PC-3 (cell line): ENCODE measurements at regions not wholly inside any gene's neighbourhood (a gene's known extent, or its start where the extent isn't known, plus 50 kb on each side); places are given as distances from the start of the nearest gene placed in this dataset.

Experiments
- EZH2 ChIP-seq: fragments of 300-600 bp; sonication (generic); IDR thresholded peaks from one replicate; pipeline ENCODE4 v1.6.1; 2017; ENCODE audit warnings: antibody characterized with exemption, mild to moderate bottlenecking, low read length; ENCODE audit not compliant: unreplicated experiment
- TF ChIP-seq, protein P1 (sequence below): fragments of 300-600 bp; sonication (generic); conservative IDR thresholded peaks from 2 replicates; pipeline ENCODE4 v1.5.1; 2017; ENCODE audit warnings: antibody characterized with exemption, low read depth, mild to moderate bottlenecking, low read length

DNA sequence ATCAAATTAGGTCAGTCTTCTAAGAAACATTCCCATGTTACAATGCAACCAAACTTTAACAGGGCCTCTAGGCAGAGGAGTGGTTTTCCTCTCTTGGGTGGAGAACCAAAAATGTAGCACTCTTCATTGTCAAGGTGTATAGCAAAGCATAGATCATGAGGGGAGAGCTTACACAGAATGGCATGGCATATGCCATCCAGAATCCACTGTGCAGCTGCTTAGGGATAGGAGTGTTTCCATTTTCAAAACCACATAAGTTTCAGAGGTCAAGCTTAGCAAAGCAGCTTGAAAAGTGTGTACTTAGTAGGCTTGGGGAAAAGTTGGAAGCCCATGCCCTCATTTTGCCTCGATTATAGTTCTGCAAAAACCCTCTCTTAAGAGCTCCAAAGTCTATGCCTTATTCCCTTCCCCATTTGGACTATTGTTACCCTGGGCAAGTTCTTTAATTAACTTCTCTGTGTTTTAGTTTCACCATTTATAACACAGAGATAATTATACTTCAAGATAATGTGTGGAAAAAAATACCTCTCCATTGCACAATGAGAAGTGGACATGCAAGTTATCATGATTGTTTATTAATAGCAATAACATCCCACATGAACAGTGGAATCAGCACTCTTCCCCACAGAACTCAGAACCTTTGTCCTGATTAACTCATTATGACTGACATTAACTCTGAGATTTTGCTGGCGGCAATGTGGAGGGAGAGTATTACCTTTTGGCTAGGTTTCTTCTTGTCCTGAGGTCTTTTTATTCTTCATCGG lies 398.9 kb upstream of the WWC1 start:
- TF ChIP-seq, protein P1, sequence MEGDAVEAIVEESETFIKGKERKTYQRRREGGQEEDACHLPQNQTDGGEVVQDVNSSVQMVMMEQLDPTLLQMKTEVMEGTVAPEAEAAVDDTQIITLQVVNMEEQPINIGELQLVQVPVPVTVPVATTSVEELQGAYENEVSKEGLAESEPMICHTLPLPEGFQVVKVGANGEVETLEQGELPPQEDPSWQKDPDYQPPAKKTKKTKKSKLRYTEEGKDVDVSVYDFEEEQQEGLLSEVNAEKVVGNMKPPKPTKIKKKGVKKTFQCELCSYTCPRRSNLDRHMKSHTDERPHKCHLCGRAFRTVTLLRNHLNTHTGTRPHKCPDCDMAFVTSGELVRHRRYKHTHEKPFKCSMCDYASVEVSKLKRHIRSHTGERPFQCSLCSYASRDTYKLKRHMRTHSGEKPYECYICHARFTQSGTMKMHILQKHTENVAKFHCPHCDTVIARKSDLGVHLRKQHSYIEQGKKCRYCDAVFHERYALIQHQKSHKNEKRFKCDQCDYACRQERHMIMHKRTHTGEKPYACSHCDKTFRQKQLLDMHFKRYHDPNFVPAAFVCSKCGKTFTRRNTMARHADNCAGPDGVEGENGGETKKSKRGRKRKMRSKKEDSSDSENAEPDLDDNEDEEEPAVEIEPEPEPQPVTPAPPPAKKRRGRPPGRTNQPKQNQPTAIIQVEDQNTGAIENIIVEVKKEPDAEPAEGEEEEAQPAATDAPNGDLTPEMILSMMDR: no peak
- TF ChIP-seq EZH2: no peak
